ENCODE measurements at regions not wholly inside any gene's neighbourhood (a gene's known extent, or its start where the extent isn't known, plus 50 kb on each side); places are given as distances from the start of the nearest gene placed in this dataset.

DNA sequence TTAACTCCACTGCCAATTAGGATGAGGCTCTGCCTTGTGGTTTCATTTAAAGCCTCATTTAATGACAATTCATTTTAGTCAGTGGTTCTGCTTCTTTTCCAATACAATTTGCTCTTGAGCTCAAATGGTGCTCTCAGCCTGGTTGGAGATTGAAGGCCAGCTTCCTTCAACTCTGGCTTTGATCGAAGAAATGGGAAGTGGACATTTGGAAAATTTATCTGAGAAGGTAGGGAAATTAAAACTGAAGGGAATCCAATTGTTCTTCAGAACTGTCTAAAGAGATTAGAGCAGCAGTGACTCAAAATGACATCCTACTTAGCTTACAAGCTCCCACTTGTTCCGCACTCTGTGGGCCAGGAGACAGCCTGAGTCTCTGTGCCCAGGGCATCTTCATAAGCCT is 206.8 kb downstream of the SMARCA1 start:
- TF ChIP-seq CTCF (IDR thresholded peaks at IDR 0.05; ENCODE audit: poor library complexity) (no peak), EZH2phosphoT487 (IDR thresholded peaks at IDR 0.05; ENCODE audit: low read depth, severe bottlenecking, unreplicated experiment) (no peak)

Measured in hepatocyte (in vitro differentiated cells).